Naive thymus-derived CD4-positive, alpha-beta T cell (primary cell): ENCODE measurements at regions not wholly inside any gene's neighbourhood (a gene's known extent, or its start where the extent isn't known, plus 50 kb on each side); places are given as distances from the start of the nearest gene placed in this dataset.
A peak's percentile ranks its signal among the peaks of the same experiment; 100 is the strongest.
"Not testable (repeated sequence)": the region's sequence is repeated elsewhere in the genome, so short reads cannot be mapped to it uniquely, and the experiment has no call there.

Source experiments
- ATAC-seq: fragments of 150-1000 bp; cut with Tn5 transposase; 2 replicates; pipeline ENCODE4 v1.10.0; 2021; ENCODE audit warnings: mild to moderate bottlenecking, moderate library complexity
- CTCF ChIA-PET: fragments of 350-600 bp; sonication (Branson Sonifier 250); formaldehyde crosslinking; loops from one replicate; lab custom pipeline; 2021; ENCODE audit warnings: antibody characterized with exemption; lab: Charles Lee
- POLR2A ChIA-PET: fragments of 350-600 bp; sonication (Branson Sonifier 250); formaldehyde crosslinking; loops from one replicate; lab custom pipeline; 2021; ENCODE audit warnings: antibody characterized with exemption, inconsistent platforms; lab: Charles Lee
- DNase-seq, 9 donors: peaks; one replicate each; pipeline versions ENCODE4 v3.0.0 to v3.0.0-alpha.2; 2020 to 2022; ENCODE audit warnings: mixed read lengths in 1 of 9
- H3K27ac ChIP-seq: one replicate; pipeline ENCODE4 v1.7.0; 2013; ENCODE audit warnings: mild to moderate bottlenecking, low read depth, low read length, moderate library complexity
- H3K27me3 ChIP-seq, 2 donors: one replicate each; pipeline ENCODE4 v1.7.0; 2013; ENCODE audit warnings: low read length in 2 of 2, mild to moderate bottlenecking in 2 of 2, moderate library complexity in 2 of 2; ENCODE audit not compliant: control insufficient read depth in 2 of 2, insufficient read depth in 2 of 2
- H3K36me3 ChIP-seq, 3 experiments: 1 replicate in 2 of 3; 2 replicates in 1 of 3; pipeline ENCODE4 v1.7.0; 2013; ENCODE audit warnings: low read length in 3 of 3, mild to moderate bottlenecking in 3 of 3, moderate library complexity in 1 of 3; ENCODE audit not compliant: insufficient read depth in 3 of 3, control insufficient read depth in 2 of 3
- H3K4me1 ChIP-seq, 2 donors: one replicate each; pipeline ENCODE4 v1.7.0; 2013; ENCODE audit warnings: low read length in 2 of 2, mild to moderate bottlenecking in 2 of 2, moderate library complexity in 1 of 2; ENCODE audit not compliant: control insufficient read depth in 2 of 2, insufficient read depth in 2 of 2
- H3K4me3 ChIP-seq: 2 replicates; pipeline ENCODE4 v1.7.0; 2013; ENCODE audit warnings: mild to moderate bottlenecking, low read length
- H3K9me3 ChIP-seq, 3 experiments: 1 replicate in 2 of 3; 2 replicates in 1 of 3; pipeline ENCODE4 v1.7.0; 2013; ENCODE audit warnings: low read length in 3 of 3; ENCODE audit not compliant: control insufficient read depth in 2 of 3
- H3K27ac Mint-ChIP-seq, 9 donors: one replicate each; pipeline ENCODE4 v1.8.0; 2020 to 2022; ENCODE audit warnings: mixed read lengths in 9 of 9, mild to moderate bottlenecking in 8 of 9, moderate library complexity in 5 of 9, inconsistent platforms in 2 of 9
- H3K27me3 Mint-ChIP-seq, 5 donors: one replicate each; pipeline ENCODE4 v1.8.0; 2021 to 2022; ENCODE audit warnings: mixed read lengths in 5 of 5, mild to moderate bottlenecking in 1 of 5
- H3K36me3 Mint-ChIP-seq, 5 donors: one replicate each; pipeline ENCODE4 v1.8.0; 2020 to 2022; ENCODE audit warnings: mixed read lengths in 5 of 5, mild to moderate bottlenecking in 3 of 5, inconsistent platforms in 1 of 5
- H3K4me1 Mint-ChIP-seq, 7 donors: one replicate each; pipeline ENCODE4 v1.8.0; 2020 to 2022; ENCODE audit warnings: mixed read lengths in 7 of 7, mild to moderate bottlenecking in 3 of 7, inconsistent platforms in 1 of 7
- H3K4me3 Mint-ChIP-seq, 10 donors: one replicate each; pipeline ENCODE4 v1.8.0; 2020 to 2022; ENCODE audit warnings: mild to moderate bottlenecking in 10 of 10, mixed read lengths in 10 of 10, moderate library complexity in 6 of 10, inconsistent platforms in 2 of 10
- H3K9me3 Mint-ChIP-seq, 11 donors: one replicate each; pipeline ENCODE4 v1.8.0; 2020 to 2022; ENCODE audit warnings: mixed read lengths in 11 of 11, mild to moderate bottlenecking in 4 of 11, inconsistent platforms in 1 of 11, moderate library complexity in 1 of 11
- intact Hi-C, 2 donors: fragments of 100-400 bp; cut with micrococcal nuclease; formaldehyde crosslinking; loops; one replicate each; pipeline ENCODE4 v1.15.1; 2023

GRCh38 chr19:14299224-14299827 lies 81.9 kb upstream of the ADGRE5 start:
- H3K4me3 Mint-ChIP-seq, CTCF ChIA-PET, H3K4me1 ChIP-seq, POLR2A ChIA-PET, H3K36me3 Mint-ChIP-seq, ATAC-seq, DNase-seq, intact Hi-C loops, H3K27ac ChIP-seq, H3K9me3 ChIP-seq, H3K27me3 Mint-ChIP-seq, H3K4me3 ChIP-seq, H3K9me3 Mint-ChIP-seq, H3K4me1 Mint-ChIP-seq, H3K36me3 ChIP-seq, H3K27me3 ChIP-seq, H3K27ac Mint-ChIP-seq: not testable (repeated sequence)

GRCh38 chr19:14297883-14298576 lies 83.2 kb upstream of the ADGRE5 start:
- H3K27ac Mint-ChIP-seq, intact Hi-C loops, H3K4me1 ChIP-seq, H3K9me3 ChIP-seq, H3K36me3 Mint-ChIP-seq, H3K4me3 ChIP-seq, POLR2A ChIA-PET, H3K4me3 Mint-ChIP-seq, DNase-seq, H3K9me3 Mint-ChIP-seq, H3K27me3 ChIP-seq, H3K27ac ChIP-seq, CTCF ChIA-PET, ATAC-seq, H3K36me3 ChIP-seq: not testable (repeated sequence)
- peaks cover 0 to 12% (median 5%) of the 10 kb centered on the region in 7 donors for H3K4me1 Mint-ChIP-seq
- peaks cover 0 to 12% (median 2%) of the 10 kb centered on the region in 5 donors for H3K27me3 Mint-ChIP-seq

GRCh38 chr19:14294974-14295373 lies 86.3 kb upstream of the ADGRE5 start:
- peak; percentile 71 for ATAC-seq
- Mint-ChIP-seq H3K4me3 (peak overlapping the region in 2 of 10 donors; percentile 9 to 39), H3K4me1 (peaks cover 0 to 14% (median 8%) of the 10 kb centered on the region in 7 donors), H3K27me3 (peaks cover 0 to 11% (median 8%) of the 10 kb centered on the region in 5 donors)
- DNase-seq = peak in 4 of 9 donors; percentile 6 to 23 (median 17)
- CTCF ChIA-PET, H3K9me3 ChIP-seq, H3K27me3 ChIP-seq, H3K36me3 Mint-ChIP-seq, H3K4me1 ChIP-seq, H3K27ac Mint-ChIP-seq, H3K27ac ChIP-seq, POLR2A ChIA-PET, H3K9me3 Mint-ChIP-seq, H3K4me3 ChIP-seq, intact Hi-C loops, H3K36me3 ChIP-seq: not testable (repeated sequence)

- H3K27ac ChIP-seq, H3K36me3 ChIP-seq, H3K4me1 ChIP-seq, H3K9me3 Mint-ChIP-seq, intact Hi-C loops, H3K27me3 ChIP-seq, H3K4me3 ChIP-seq, H3K36me3 Mint-ChIP-seq, POLR2A ChIA-PET, H3K27ac Mint-ChIP-seq, DNase-seq, CTCF ChIA-PET, ATAC-seq, H3K9me3 ChIP-seq: not testable (repeated sequence)
- Mint-ChIP-seq H3K4me3 (peak overlapping the region in 9 of 10 donors; percentile 33 to 73 (median 62)), H3K27me3 (peaks cover 0 to 11% (median 8%) of the 10 kb centered on the region in 5 donors), H3K4me1 (peaks cover 2 to 18% (median 10%) of the 10 kb centered on the region in 7 donors)
Measured at GRCh38 chr19:14293816-14294170, 87.5 kb upstream of the ADGRE5 start.

GRCh38 chr19:14293101-14293815 lies 87.3 kb upstream of the ADGRL1 start:
- H3K9me3 ChIP-seq, H3K27ac Mint-ChIP-seq, POLR2A ChIA-PET, H3K36me3 ChIP-seq, DNase-seq, intact Hi-C loops, H3K36me3 Mint-ChIP-seq, H3K9me3 Mint-ChIP-seq, H3K27me3 ChIP-seq, H3K27ac ChIP-seq, H3K4me1 ChIP-seq, ATAC-seq, CTCF ChIA-PET, H3K4me3 ChIP-seq: not testable (repeated sequence)
- Mint-ChIP-seq H3K4me1 (peaks cover 7 to 21% (median 14%) of the 10 kb centered on the region in 7 donors), H3K27me3 (peaks cover 0 to 11% (median 8%) of the 10 kb centered on the region in 5 donors), H3K4me3 (peak overlapping the region in 9 of 10 donors; percentile 49 to 80 (median 69))

- H3K27me3 ChIP-seq, H3K4me1 ChIP-seq, H3K36me3 Mint-ChIP-seq, DNase-seq, H3K27ac ChIP-seq, H3K9me3 ChIP-seq, H3K9me3 Mint-ChIP-seq, H3K4me3 Mint-ChIP-seq, ATAC-seq, H3K4me3 ChIP-seq, H3K36me3 ChIP-seq, H3K27ac Mint-ChIP-seq: not testable (repeated sequence)
- intact Hi-C loops = loop anchor here (1.0 to 10.0 kb wide), 6 partner anchors 59 to 410 kb away; partner anchors contain the start of gene ASF1B (in 1 of the 2)
- H3K4me1 Mint-ChIP-seq = peaks cover 7 to 15% (median 14%) of the 10 kb centered on the region in 7 donors
- CTCF ChIA-PET = interaction anchor here (0.6 to 1.2 kb wide), 2 partner anchors 50 to 69 kb away, joined by 3 to 5 read pairs; no protein-coding TSS in a partner anchor
- POLR2A ChIA-PET = interaction anchor here (0.6 kb wide), 1 partner anchor 258 kb away, joined by 3 read pairs; no protein-coding TSS in a partner anchor
- peaks cover 0 to 11% (median 8%) of the 10 kb centered on the region in 5 donors for H3K27me3 Mint-ChIP-seq
Measured at GRCh38 chr19:14289810-14290209, 83.8 kb upstream of the ADGRL1 start.
